SU-DHL-6 (cell line): ENCODE measurements at regions not wholly inside any gene's neighbourhood (a gene's known extent, or its start where the extent isn't known, plus 50 kb on each side); places are given as distances from the start of the nearest gene placed in this dataset.
"Not testable (repeated sequence)": the region's sequence is repeated elsewhere in the genome, so short reads cannot be mapped to it uniquely, and the experiment has no call there.

ENCODE experiments used
- H2AFZ ChIP-seq: fragments of 200-600 bp; sonication (generic); 2 replicates; pipeline ENCODE4 v1.6.1; 2014; ENCODE audit warnings: low read depth, mild to moderate bottlenecking, moderate library complexity, mixed read lengths, antibody characterized with exemption, low read length; ENCODE audit not compliant: severe bottlenecking
- H3F3A ChIP-seq: fragments of 200-600 bp; shearing (Covaris generic); 2 replicates; pipeline ENCODE4 v1.6.0; 2016; ENCODE audit warnings: antibody characterized with exemption, mild to moderate bottlenecking; ENCODE audit not compliant: insufficient read depth
- H3K27ac ChIP-seq: fragments of 200-600 bp; sonication (generic); 2 replicates; pipeline ENCODE4 v1.5.1; 2016; ENCODE audit warnings: low read depth, mild to moderate bottlenecking, low read length, moderate library complexity, mixed read lengths
- H3K27me3 ChIP-seq: fragments of 200-600 bp; sonication (generic), shearing (Covaris generic); 2 replicates; pipeline ENCODE4 v1.6.0; 2014; ENCODE audit warnings: mild to moderate bottlenecking, low read length
- H3K36me3 ChIP-seq: fragments of 200-600 bp; sonication (generic); 2 replicates; pipeline ENCODE4 v1.6.1; 2014; ENCODE audit warnings: mild to moderate bottlenecking, low read length, mixed read lengths
- H3K4me2 ChIP-seq: fragments of 300-600, 200-600 bp; shearing (Covaris generic), sonication (generic); 2 replicates; pipeline ENCODE4 v1.6.0; 2014; ENCODE audit warnings: low read length, low read depth, mild to moderate bottlenecking; ENCODE audit not compliant: poor library complexity, severe bottlenecking
- H3K4me3 ChIP-seq: fragments of 200-600 bp; sonication (generic); 2 replicates; pipeline ENCODE4 v1.5.1; 2014; ENCODE audit warnings: antibody characterized with exemption, low read length, mild to moderate bottlenecking, mixed read lengths; ENCODE audit not compliant: insufficient read depth, poor library complexity, severe bottlenecking
- H3K79me2 ChIP-seq: fragments of 200-600 bp; sonication (generic); 2 replicates; pipeline ENCODE4 v1.6.1; 2014; ENCODE audit warnings: mild to moderate bottlenecking, low read length, moderate library complexity; ENCODE audit not compliant: insufficient read depth
- H3K9ac ChIP-seq: fragments of 200-600 bp; sonication (generic); 2 replicates; pipeline ENCODE4 v1.7.0; 2014; ENCODE audit warnings: mild to moderate bottlenecking, low read length
- H3K9me2 ChIP-seq: fragments of 200-600 bp; sonication (generic); replicated peaks from 2 replicates; pipeline ENCODE4 v1.6.1; 2014; ENCODE audit warnings: low read length; ENCODE audit not compliant: insufficient read depth
- H3K9me3 ChIP-seq: fragments of 200-600 bp; sonication (generic); 2 replicates; pipeline ENCODE4 v1.6.1; 2014; ENCODE audit warnings: low read length, mixed read lengths; ENCODE audit not compliant: insufficient read depth
- H4K20me1 ChIP-seq: fragments of 200-600 bp; sonication (generic); 2 replicates; pipeline ENCODE4 v1.6.1; 2014; ENCODE audit warnings: low read depth, mild to moderate bottlenecking, antibody characterized with exemption, low read length, moderate library complexity, mixed read lengths
- CTCF ChIP-seq: fragments of 200-600 bp; sonication (generic); IDR thresholded peaks from one replicate; pipeline ENCODE4 v1.5.1; 2017; ENCODE audit warnings: antibody characterized with exemption, mild to moderate bottlenecking, low read length, moderate library complexity; ENCODE audit not compliant: insufficient read depth, poor library complexity, severe bottlenecking
- EZH2phosphoT487 ChIP-seq: fragments of 200-600 bp; sonication (generic), shearing (Covaris generic); conservative IDR thresholded peaks from 2 replicates; pipeline ENCODE4 v1.6.1; 2018; ENCODE audit warnings: mild to moderate bottlenecking, antibody characterized with exemption, low read length, moderate library complexity, mixed read lengths

GRCh38 chr5:54794135-54794975 lies 191.0 kb downstream of the ESM1 start:
- H4K20me1 ChIP-seq = no peaks in the 10 kb centered on the region
- H3K9me2 ChIP-seq = no peaks in the 10 kb centered on the region
- H3K4me3 ChIP-seq = no peak overlapping the region
- H3K4me2 ChIP-seq = no peak overlapping the region
- TF ChIP-seq EZH2phosphoT487 (no peak), CTCF (no peak)
- no peak overlapping the region for H3K9ac ChIP-seq
- no peaks in the 10 kb centered on the region for H3K27me3 ChIP-seq
- no peak overlapping the region for H3K27ac ChIP-seq
- H3K36me3 ChIP-seq = no peaks in the 10 kb centered on the region
- no peaks in the 10 kb centered on the region for H3K79me2 ChIP-seq
- no peaks in the 10 kb centered on the region for H3F3A ChIP-seq
- H2AFZ ChIP-seq = no peak overlapping the region
- H3K9me3 ChIP-seq = no peaks in the 10 kb centered on the region

GRCh38 chr5:54793468-54794134 lies 191.8 kb downstream of the ESM1 start:
- no peak overlapping the region for H3K4me2 ChIP-seq

GRCh38 chr5:54792611-54793404 lies 192.6 kb downstream of the ESM1 start:
- Histone ChIP-seq H3K9ac (no peak overlapping the region), H4K20me1 (no peaks in the 10 kb centered on the region), H3K27me3 (no peaks in the 10 kb centered on the region), H3K9me2 (no peaks in the 10 kb centered on the region), H3K27ac (no peak overlapping the region), H2AFZ (no peak overlapping the region), H3F3A (no peaks in the 10 kb centered on the region), H3K4me3 (no peak overlapping the region), H3K79me2 (no peaks in the 10 kb centered on the region), H3K9me3 (no peaks in the 10 kb centered on the region), H3K36me3 (no peaks in the 10 kb centered on the region), H3K4me2 (no peak overlapping the region)
- TF ChIP-seq CTCF (no peak), EZH2phosphoT487 (no peak)

More at GRCh38 chr5:54793468-54794134, 191.8 kb downstream of the ESM1 start:
- H2AFZ ChIP-seq = no peak overlapping the region
- H3K9me3 ChIP-seq = no peaks in the 10 kb centered on the region
- H3K9ac ChIP-seq = no peak overlapping the region
- no peaks in the 10 kb centered on the region for H3K36me3 ChIP-seq
- no peak overlapping the region for H3K27ac ChIP-seq
- H3K27me3 ChIP-seq = no peaks in the 10 kb centered on the region
- H3K4me3 ChIP-seq = no peak overlapping the region
- H3K79me2 ChIP-seq = no peaks in the 10 kb centered on the region
- H3K9me2 ChIP-seq = no peaks in the 10 kb centered on the region
- no peak for TF ChIP-seq CTCF
- no peak for TF ChIP-seq EZH2phosphoT487
- no peaks in the 10 kb centered on the region for H4K20me1 ChIP-seq
- H3F3A ChIP-seq = no peaks in the 10 kb centered on the region

GRCh38 chr5:54787910-54788309 lies 197.5 kb downstream of the ESM1 start:
- H3K4me3 ChIP-seq, H3K79me2 ChIP-seq, H3K9me2 ChIP-seq, H4K20me1 ChIP-seq, H3F3A ChIP-seq, H2AFZ ChIP-seq, H3K9ac ChIP-seq, H3K9me3 ChIP-seq, H3K27ac ChIP-seq, H3K4me2 ChIP-seq, H3K36me3 ChIP-seq, H3K27me3 ChIP-seq: not testable (repeated sequence)
